ENCODE measurements at regions not wholly inside any gene's neighbourhood (a gene's known extent, or its start where the extent isn't known, plus 50 kb on each side); places are given as distances from the start of the nearest gene placed in this dataset.
"Not testable (repeated sequence)": the region's sequence is repeated elsewhere in the genome, so short reads cannot be mapped to it uniquely, and the experiment has no call there.

DNA sequence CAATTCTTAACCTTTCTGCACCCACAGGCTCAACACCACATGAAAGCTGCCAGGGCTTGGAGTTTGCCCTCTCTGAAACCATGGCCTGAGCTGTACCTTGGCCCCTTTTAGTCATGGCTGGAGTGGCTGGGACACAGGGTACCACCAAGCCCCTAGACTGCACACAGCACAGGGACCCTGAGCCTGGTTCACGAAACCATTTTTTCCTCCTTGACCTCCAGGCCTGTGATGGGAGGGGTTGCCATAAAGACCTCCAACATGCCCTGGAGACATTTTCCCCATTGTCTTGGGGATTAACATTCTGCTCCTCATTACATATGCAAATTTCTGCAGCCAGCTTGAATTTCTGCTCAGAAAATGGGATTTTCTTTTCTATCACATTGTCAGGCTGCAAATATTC lies 113.4 kb downstream of the XPNPEP1 start:
- not testable (repeated sequence) for DNase-seq

DNA sequence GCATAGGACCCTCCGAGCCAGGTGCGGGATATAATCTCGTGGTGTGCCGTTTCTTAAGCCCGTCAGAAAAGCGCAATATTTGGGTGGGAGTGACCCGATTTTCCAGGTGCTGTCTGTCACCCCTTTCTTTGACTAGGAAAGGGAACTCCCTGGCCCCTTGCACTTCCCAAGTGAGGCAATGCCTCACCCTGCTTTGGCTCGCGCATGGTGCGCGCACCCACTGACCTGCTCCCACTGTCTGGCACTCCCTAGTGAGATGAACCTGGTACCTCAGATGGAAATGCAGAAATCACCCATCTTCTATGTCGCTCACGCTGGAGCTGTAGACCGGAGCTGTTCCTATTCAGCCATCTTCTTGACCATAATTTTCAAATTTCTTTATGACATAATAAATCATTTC lies 122.1 kb downstream of the XPNPEP1 start:
- DNase-seq = not testable (repeated sequence)

DNA sequence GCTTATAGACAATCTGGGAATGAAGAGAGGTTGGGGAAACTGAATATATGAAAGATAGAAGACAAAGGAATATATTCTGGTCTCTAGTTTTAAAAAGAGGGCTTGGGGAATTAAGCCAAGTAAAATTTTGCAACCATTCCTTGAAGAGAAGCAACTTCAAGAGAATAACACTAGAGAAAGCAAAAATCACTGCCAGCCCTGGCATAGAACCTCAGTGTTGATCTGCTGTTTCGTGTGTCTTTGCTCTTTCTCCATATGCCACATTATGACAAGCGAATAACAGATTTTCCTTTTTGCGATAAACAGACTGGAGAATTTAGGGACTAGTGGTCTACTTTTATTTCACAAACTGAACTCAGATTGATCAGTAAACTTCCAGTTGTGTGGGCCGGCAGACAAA lies 132.7 kb downstream of the XPNPEP1 start:
- no peak for DNase-seq

DNA sequence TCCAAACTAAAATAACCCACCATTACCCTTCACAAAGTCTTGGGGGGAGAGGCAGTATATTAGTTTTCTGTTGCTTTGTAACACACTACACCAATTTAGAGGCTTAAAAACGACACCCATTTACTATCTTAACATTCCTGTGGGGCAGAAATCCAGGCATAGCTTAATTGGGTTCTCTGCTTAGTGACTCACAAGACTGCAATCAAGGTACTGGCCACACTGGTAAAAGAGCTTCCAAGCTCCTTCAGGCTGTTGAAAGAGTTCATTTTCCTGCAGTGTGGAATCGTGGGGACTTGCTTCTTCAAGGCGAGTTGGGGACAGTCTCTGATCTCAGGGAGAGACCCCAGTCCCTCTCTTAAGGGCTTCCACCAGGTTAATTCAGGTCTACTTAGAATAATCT lies 139.1 kb downstream of the XPNPEP1 start:
- DNase-seq = peak; percentile 49

DNA sequence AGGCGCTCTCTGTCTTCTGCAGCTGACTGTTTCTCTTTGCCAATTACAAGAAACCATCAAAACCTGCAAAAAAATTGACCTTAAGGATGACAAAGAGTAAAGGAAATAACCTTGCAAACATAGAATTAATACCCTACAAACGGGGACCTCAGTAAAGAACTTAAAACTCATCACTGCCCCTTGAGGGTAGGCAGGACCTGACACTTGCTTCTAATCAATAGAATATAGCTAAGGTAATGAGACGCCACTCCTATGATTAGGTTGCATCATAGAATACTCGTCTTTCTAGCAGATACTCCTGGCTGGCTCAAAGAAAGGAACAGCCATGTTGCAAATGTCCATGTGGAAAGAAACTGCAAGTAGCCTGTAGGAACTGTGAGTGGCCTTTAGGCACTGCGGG lies 140.0 kb downstream of the XPNPEP1 start:
- DNase-seq = no peak

DNA sequence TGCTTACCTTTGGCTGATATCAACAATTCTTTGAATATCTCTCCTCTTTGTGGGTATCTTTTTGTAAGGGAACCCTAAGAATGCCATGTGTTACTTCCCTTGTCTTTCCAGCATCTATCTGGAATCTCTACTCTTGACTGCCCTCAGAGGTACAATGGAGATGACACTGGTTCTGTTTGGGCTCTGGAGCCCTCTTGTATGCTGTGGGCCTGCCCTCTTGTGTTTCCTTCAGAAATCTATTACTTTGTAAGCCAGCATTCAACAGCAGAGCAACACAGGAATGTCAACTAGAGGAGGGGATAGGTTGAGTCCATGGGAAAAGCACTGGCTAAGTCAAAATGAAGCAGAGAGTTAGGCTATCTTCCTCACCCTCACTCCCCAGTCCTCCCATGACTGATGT lies 142.3 kb downstream of the XPNPEP1 start:
- DNase-seq = no peak

DNA sequence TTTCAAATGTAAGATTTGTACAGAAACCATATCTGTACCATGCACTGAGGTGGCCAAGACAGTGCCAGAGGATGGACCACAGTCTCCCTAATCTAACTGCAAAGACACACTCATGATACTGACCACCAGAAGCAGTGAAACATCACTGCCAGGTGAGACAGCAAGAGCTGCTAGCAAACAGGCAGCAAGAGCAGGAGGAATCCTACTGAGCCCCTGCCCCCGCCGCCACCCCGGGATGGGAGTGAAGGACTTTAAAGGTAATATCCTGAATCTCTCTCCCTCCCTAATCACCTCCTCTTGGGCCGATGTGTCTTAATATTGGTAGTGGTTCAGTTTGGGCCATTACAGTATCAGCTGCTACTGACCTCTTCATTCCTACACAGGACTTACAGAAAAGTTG lies 144.3 kb downstream of the XPNPEP1 start:
- DNase-seq = no peak

DNA sequence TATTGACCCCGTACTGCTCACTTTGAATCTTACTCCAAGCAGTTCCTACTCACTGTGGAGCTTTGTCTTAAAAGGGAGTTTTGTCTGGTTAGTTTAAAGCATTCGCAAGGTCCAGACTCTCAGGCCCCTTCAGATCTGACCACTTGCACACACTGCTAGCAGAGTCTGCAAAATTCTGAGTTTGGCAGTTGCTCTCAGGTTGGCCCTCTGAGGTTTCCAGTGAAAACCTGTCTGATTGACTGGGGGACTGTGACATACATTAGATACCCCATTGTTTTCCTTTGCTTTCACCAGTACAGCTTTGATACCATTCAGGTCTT lies 149.2 kb downstream of the XPNPEP1 start:
- DNase-seq = no peak

DNA sequence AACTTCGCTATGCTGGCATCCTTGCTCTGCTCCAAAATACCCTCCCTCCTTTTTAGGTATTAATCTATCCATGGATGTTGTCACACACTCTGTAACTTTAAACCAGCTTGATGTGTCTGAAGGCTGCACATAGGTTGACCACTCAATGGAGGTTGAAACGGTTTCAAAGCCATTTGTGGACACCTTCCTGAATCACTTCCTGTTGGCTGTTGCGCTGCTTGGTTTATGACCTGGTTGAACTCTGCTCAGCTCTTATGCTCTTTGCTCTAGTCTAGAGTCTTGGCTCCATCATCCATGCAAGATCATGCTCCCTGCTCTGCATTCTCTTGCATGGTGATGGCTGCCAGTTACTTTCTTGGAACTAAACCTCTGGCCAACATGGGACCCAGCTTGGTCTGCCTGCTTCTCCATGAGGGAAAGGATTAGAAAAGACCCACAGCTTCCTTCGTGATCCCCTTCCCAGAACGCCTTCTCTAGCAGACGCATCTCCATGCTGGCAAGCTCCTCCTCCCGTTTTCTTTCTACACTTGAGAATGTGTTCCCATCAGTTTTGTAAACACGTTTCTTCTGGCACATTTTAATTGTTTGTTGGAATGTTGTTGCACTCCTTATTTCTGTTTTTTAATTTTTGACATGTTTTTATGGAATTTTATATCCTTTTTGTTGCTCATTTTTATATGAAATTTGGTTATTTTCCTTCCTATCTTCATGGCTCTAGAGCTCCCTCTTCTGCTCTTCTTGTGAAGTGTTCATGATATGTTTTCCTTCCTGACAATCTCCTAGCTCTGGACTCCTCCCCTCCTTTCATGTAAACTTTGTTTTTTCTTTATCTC lies 149.8 kb downstream of the XPNPEP1 start:
- peak; percentile 66 for DNase-seq

DNA sequence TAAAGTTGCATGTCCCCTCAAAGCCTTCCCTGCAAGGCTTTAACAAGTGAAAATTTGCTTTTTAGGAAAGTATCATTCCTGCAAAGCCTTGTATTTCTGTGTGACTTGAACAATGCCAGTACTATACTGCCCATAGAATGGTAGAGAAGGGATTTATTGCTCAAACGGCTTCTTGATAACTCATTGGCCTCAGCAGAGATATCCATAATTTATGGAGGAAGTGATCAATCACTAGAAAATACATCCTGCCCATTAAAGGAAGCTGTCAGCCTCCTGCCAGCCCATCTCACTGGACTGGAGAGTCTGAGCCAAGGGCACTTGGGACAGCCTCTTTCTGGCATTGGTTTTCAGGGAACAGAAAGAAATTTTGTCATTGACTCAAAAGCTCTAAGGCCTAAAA lies 152.6 kb downstream of the XPNPEP1 start:
- DNase-seq = no peak

DNA sequence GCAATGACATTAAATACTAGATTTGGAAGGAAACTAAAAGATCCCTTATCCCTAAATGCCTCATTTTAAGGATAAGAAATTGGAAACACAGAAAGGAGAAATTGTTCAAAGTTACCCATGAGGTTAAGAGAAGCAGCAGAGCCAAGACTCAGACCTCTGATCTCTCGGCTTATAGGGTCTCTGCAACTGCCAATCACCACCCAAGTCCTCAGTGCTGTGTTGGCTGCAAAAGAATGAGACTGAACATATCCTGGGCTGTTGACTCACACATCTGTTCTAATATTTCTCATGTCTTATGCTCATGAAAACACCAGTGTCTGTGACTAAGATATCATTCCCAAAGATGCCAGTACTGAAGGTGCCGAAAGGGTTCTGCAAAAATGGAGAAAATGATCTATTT lies 153.3 kb downstream of the XPNPEP1 start:
- DNase-seq = peak; percentile 51

DNA sequence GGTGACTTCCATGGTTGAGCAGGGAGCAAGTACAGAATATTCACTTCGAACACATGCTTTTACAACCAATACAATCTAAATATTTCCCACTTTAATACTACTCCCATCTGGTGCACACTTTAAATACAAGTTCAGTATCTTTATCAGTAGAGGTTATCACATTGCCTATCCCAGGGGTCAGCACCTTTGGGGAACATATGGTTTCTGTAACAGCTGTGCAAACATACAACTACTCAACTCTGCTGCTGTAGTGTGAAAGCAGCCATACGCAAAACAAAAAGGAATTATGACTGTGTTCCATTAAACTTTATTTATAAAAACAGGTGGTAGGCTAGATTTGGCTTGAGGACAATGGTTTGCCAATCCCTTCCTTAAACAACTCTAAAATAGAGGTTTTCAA lies 157.5 kb downstream of the XPNPEP1 start:
- DNase-seq = no peak

DNA sequence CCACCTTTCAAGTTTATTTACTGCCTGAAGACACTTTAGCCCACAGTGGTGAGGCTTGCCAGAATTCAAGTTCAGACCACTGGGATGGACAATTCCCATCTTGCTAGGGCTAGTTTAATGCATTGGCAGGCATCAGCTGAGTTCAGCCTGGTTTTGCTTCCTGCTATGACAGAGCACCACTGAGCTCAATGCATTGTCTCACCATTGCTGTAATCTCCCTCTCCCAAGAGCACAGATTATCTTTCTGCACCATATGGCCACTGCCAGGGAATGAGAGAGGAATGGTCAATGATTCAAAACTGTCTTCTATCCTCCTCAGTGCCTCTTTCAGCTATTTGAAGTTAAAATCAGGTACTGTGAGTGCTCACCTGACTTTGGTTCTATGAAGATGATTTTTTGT lies 160.8 kb downstream of the XPNPEP1 start:
- DNase-seq = no peak

DNA sequence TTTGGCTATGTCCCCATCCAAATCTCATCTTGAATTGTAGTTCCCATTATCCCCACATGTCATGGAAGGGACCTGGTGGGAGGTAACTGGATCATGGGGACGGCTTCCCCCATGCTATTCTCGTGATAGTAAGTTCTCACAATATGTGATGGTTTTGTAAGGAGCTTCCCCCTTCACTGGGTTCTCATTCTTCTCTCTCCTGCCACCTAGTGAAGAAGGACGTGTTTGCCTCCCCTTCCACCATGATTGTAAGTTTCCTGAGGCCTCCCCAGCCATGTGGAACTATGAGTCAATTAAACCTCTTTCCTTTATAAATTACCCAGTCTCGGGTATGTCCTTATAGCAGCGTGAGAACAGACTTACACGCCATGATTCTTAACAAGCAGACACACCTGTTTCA lies 165.6 kb downstream of the XPNPEP1 start:
- DNase-seq = peak; percentile 34

DNA sequence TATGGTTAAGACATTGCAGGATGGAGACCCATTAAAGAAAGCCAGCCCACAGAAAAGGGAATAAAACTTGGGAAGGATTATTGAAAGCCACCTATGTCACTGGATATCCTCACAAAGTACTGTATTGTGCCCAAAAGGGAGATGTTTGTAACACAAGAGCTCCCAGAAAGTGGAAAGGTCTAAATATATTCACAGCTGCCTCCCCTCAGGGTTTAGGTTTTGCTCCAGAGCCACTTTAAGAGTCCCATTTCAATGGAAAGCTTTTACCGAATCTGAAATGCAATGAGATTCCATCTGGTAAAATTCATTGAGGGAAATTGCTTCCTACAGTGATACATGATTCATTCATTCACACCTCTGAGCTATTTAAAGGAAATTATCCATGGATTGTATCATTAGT lies 176.4 kb downstream of the XPNPEP1 start:
- DNase-seq = no peak

DNA sequence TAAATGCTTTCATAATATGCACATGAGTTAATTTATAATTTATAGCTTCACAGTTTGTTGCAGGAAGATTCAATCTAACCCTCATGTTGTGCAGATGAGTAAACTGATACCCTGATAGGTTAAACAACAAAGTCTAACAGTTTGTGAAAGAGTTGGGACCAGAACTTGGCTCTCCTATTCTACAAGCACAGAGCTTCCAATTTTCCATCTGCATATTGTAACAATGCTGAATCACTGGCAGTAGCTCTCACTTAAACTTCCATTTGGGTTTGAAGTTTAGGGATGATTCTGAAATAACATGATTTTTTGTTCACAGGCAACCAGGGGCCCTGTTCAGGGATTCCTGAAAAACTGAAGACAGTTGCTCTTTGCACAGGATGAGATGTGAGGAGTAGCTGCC lies 179.3 kb downstream of the XPNPEP1 start:
- DNase-seq = no peak

DNA sequence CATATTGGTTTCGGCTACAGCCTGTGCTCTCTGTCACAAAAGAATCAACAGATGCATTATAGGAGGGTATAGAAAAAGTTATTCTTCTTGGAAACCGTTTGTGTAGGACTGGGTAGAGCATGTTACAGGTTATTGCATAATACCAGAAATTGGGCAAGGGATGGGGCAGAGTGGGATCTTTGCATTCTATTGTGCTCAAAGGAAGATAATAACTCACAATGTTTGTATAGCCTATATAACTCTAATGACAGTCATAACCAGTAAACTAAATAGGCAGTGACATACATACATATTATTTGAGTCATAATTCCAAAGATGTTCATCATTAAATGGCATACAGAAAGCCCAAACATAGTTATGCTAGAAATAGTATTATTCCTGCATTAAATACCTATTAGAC lies 179.7 kb downstream of the XPNPEP1 start:
- peak; percentile 92 for DNase-seq

DNA sequence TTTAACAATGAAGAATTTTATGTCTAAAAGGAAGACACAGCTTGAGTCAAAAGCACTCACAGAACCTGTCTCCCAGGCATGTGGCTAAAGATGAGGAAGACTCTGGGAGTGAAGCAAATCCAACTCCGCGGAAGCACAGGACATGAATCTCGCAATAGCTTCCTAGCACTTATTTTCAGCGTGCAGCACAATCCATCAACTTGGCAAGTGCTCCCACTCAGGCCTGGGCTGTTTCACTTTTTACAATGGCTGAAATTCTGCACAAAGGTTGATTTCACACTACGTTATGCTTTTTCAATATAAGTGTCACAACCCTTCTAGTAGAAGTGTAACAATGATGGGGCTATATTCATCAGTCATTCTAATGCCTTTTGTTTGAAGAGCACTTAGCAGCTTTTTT lies 180.2 kb downstream of the XPNPEP1 start:
- DNase-seq = peak; percentile 32

DNA sequence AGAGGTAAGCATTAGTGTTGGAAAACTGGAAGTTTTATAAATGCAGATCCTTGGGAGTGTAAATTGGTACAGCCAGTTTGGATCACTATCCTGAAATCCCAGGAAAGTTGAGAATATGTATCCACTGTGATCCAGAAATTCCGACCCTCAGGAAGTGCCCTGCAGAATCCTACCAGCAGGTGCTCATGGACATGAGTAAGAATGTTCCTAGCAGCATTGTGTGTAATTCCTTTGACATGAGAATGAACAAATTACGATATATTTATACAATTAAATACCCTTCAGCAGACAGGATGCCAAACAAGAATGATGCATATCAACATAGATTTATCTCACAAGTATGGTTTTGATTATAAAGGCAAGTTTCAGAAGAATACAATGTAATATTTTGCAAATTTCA lies 181.6 kb downstream of the XPNPEP1 start:
- DNase-seq = peak; percentile 87

DNA sequence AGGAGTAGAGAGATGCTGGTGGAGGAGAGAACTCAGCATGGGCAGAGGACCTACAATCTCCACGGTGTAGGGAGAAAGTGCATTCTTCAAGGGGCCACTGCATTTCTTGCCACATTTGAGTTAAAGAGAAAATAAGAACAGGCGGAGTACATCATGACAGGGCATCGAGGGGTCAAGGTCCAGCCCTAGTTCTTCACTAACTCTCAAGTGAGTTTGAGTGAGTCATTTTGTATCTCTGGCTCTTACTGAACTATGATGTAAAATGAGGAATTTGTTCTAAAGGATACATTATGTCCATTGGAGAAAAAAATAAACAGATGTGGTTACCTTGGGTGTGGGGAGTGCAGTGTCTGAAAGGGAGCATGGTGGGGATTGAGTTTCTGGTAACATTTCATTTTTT lies 182.9 kb downstream of the XPNPEP1 start:
- DNase-seq = peak; percentile 96

DNA sequence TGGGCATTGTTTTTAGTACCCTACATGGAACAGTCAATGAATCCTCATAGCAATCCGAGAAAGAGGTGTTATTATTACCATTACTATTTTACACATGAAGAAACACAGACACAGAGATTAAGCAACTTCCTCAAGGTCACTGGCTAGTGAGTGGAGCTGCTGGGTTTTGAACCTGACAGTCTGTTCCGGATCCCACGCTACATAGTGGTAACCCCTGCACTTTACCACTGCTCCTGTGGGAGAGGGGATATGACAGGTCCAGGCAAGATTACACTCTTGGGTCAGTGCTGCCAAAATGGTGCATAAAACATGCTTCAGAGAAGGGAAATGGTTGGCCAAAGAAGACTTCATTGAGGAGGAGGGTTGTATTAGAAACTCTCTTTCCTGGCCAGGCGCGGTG lies 185.7 kb downstream of the XPNPEP1 start:
- no peak for DNase-seq

DNA sequence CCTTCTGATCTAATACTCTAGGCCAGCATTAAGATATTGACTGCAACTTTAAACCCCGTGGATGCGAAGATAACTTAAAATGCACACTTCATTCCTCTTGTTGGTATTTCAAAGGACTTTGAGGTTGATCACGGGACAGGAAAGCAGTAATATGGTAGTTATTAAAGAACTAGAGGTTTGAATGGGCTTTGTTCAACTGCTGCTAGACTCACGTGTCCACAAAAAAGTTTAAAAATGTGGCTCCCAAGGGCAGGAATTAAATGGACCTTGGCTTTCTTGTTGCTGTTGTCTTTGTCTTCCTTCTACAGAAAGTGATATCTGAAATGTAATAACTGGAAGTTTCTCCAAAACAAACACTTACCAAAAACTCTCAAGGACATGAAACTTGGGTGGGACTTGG lies 186.3 kb downstream of the XPNPEP1 start:
- no peak for DNase-seq

DNA sequence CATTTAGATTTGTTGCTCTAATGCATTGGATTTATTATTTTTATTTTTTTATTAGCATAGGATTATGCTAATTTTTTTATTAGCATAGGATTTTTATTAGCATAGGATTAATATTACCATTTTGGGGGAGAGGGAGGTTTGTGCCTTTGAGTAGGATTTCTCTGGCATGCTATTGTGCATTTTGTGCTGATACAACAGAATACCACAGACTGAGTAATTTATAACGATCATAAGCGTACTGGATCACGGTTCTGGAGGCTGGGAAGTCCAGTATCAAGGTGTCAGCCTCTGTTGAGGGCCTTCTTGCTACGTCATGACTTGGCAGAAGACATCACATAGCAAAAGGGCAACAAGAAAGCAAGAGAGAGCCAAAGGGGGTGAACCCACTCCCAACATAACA lies 187.5 kb downstream of the XPNPEP1 start:
- DNase-seq = no peak

DNA sequence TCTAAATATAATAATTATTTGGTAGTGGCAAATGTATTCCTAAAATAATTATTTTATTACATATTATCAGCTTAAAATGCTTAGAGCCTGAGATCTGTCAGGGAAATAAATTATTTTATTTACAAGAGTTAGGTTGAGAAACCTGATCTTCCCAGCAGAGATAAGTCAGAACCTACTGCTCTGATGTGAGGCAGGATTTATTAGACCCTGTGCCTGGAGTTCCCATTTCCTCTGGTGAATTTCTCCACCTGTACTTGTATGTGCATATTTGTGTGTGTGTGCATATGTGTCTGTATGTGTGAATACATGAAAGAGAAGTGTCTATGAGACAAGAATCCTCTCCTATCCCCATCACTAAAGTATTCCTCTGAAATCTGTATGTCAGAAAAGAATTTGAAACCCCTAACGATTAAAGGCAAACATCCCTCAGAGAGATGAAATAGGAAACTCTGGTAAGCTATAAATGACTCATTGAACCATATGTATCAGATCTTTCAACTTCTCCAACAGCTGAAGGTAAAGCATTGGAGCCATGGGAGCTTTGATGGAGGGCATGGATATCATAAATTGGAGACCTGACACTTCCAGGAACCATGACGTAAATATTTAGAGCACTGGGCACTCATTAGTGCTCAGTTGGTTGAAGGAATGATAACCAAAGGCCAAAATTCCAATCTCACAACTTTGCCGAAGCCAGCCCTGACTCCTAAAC lies 190.9 kb downstream of the XPNPEP1 start:
- peak; percentile 40 for DNase-seq

DNA sequence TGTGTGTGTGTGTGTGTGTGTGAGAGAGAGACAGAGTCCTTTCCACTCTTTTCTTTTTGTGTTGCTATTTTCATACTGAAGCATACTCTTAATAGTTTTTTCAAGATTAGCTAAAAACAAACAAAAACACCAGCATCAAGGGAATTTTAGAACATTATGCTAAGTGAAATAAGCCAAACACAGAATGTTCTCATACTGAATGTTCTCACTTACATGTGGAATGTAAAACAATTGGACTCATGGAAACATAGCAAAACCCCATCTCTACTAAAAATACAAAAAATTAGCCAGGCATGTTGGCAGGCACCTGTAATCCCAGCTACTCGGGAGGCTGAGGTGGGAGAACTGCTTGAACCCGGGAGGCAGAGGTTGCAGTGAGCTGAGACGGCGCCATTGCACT lies 193.4 kb downstream of the XPNPEP1 start:
- not testable (repeated sequence) for DNase-seq
